ENCODE measurements at regions not wholly inside any gene's neighbourhood (a gene's known extent, or its start where the extent isn't known, plus 50 kb on each side); places are given as distances from the start of the nearest gene placed in this dataset.

DNA sequence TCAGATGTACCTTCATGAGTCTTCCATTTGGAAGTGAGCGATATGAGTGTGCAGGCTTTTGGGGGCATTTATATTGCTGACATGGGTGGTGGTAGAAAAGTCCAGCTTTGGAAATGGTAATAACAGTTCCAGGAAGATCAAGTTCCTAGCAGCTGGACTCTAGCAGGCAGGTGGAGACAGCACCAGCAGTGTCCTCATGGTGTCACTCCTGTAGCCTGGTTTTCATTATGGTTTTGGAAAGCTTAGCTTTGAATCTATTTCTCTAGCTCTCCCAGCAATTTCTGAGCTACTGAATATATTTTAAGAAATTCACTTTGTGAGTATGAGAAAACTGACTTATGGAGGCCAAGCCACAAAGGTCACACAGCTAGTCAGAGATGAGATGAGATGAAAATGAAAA, 523.2 kb upstream of the HTR2A start:
- TF ChIP-seq, protein P1, sequence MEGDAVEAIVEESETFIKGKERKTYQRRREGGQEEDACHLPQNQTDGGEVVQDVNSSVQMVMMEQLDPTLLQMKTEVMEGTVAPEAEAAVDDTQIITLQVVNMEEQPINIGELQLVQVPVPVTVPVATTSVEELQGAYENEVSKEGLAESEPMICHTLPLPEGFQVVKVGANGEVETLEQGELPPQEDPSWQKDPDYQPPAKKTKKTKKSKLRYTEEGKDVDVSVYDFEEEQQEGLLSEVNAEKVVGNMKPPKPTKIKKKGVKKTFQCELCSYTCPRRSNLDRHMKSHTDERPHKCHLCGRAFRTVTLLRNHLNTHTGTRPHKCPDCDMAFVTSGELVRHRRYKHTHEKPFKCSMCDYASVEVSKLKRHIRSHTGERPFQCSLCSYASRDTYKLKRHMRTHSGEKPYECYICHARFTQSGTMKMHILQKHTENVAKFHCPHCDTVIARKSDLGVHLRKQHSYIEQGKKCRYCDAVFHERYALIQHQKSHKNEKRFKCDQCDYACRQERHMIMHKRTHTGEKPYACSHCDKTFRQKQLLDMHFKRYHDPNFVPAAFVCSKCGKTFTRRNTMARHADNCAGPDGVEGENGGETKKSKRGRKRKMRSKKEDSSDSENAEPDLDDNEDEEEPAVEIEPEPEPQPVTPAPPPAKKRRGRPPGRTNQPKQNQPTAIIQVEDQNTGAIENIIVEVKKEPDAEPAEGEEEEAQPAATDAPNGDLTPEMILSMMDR (conservative IDR thresholded peaks at IDR 0.05; ENCODE audit: low read depth, low read length), result no peak
- no peak for DNase-seq (ENCODE audit: low read depth)
- H3K4me3 ChIP-seq (ENCODE audit: low read length), result no peak overlapping the region

DNA sequence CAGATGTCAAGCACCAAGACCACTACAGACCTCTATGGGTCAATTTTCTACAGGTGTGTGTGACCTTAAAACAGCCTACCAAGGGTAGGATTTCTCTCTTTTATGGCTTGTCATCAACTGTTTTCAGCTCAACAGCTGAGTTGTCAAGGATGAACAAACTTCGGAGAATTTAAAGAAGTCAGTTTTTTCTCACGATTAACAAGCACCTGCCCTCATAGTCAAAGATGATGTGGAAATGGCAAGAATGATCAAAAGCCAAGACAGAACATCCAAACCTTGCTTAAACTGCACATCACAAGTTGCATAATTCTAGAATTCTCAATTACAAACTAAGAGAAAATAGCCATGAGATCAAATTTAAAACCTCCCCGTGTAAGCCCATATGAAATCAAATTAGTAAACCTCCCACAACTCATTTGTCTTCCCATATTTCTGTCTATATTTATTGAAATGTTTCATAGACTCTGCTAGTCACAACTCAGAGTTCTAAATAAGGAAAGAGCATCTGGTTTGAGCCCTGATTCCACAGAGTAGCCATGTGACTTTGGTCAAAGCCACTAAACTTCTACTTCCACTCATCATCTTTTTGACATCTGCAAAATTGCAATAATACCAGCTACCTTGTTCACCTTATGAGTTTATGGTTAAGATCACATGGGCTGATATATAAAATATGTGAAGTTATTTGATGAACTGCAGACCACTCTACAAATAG, 521.5 kb upstream of the HTR2A start:
- no peak for DNase-seq (ENCODE audit: low read depth)
- no peak overlapping the region for H3K4me3 ChIP-seq (ENCODE audit: low read length)
- TF ChIP-seq, protein P1 (conservative IDR thresholded peaks at IDR 0.05; ENCODE audit: low read depth, low read length), result no peak

DNA sequence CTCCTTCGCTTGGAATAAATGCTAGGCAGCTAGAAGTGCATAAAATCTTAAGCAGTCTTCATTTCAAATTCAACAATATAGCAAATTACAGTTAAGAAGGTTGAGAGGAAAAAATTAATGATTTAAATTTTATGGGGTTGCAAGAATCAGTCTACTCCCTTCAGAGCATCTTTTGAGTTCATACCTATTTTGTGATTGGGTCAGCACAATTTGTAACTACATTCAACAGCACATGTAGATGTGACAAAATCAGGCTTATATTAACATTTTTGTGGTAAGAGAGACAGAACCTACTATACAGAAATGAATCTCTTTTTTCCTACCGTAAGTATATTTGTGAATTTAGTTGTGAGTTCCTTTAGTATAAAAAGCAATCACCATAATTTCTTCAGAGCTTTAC, 520.6 kb upstream of the HTR2A start:
- TF ChIP-seq, protein P1 (conservative IDR thresholded peaks at IDR 0.05; ENCODE audit: low read depth, low read length), result no peak
- H3K4me3 ChIP-seq (ENCODE audit: low read length), result no peak overlapping the region
- no peak for DNase-seq (ENCODE audit: low read depth)

DNA sequence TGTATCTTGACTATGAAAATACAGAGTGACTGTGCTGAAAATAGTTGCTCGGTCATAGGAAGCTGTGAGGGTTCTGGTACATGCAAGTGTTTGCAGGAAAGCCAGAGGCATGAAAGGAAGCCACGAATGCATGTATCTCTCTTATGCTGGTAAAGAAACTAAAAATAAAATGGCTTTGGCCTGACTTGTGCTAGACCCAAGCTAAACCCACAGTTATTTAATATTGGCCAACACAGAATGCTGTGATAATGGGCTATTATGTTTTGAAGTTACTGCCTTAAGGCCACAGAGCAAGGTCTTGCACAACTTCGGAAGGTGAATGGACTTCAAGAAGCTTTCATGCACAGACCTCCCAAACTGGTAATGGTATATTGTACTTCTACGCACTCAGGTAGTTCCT, 518.2 kb upstream of the HTR2A start:
- no peak overlapping the region for H3K4me3 ChIP-seq (ENCODE audit: low read length)
- TF ChIP-seq, protein P1 (conservative IDR thresholded peaks at IDR 0.05; ENCODE audit: low read depth, low read length), result no peak
- no peak for DNase-seq (ENCODE audit: low read depth)

DNA sequence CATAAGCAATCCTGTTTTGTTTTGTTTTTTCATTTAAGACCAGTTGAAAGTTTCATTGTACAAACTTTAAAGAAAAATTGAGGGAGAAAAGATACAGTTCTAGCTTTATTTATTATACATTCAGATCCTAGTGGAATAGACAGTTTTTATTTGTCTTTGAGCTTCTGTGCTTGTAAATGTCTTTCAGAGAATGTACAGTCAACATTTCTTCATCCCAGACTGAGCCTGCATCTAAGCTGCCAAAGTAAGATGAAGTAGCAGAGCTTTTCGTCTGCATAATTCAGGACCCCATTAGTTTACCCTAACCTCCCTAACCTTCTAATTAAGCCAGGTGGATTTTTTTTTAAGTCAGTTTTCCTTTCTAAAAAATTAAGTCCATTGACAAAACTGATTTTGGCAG, 516.7 kb upstream of the HTR2A start:
- no peak overlapping the region for H3K4me3 ChIP-seq (ENCODE audit: low read length)
- TF ChIP-seq, protein P1 (conservative IDR thresholded peaks at IDR 0.05; ENCODE audit: low read depth, low read length), result no peak
- no peak for DNase-seq (ENCODE audit: low read depth)

DNA sequence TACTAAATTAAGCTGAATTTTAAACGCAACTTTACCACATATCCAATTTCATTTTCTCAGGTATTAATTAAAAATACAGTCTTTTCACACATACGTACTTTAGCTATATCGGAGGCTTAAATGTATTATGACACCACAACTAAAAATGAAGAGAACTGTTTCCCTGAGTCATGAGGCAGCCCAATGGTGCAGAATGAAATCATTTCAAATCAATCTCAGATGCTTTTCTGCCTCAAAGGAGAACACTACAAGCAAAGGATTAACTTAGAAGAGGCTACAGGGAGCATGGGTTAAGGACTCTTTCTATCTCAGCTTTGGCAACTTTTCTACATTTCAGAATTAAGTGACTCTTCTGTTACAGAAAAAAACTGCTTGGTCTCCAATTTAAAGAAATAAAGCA, 516.3 kb upstream of the HTR2A start:
- no peak overlapping the region for H3K4me3 ChIP-seq (ENCODE audit: low read length)
- peak; percentile 69 for DNase-seq (ENCODE audit: low read depth)
- TF ChIP-seq, protein P1 (conservative IDR thresholded peaks at IDR 0.05; ENCODE audit: low read depth, low read length), result no peak

DNA sequence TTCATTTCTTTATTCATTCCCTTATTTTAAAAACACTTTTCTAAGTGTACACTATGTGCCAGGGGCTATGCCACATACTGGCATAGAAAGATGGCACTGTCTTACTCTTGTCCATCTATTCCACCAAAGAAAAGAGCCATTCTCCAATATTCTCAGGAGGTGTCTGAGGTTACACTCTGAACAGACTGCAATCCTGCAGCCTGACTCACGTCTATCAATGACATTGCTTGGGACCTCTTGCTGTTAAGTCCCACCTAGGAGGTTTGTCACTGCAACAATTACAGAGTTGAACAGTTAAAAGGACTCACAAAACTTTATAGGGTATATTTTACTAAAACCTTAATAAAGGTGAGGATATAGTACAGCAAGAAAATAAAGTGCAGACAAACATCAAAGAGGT, 512.9 kb upstream of the HTR2A start:
- no peak overlapping the region for H3K4me3 ChIP-seq (ENCODE audit: low read length)
- no peak for DNase-seq (ENCODE audit: low read depth)
- TF ChIP-seq, protein P1 (conservative IDR thresholded peaks at IDR 0.05; ENCODE audit: low read depth, low read length), result no peak
